ACC112 (cell line): ENCODE measurements at regions not wholly inside any gene's neighbourhood (a gene's known extent, or its start where the extent isn't known, plus 50 kb on each side); places are given as distances from the start of the nearest gene placed in this dataset.

Experiments used
- H2AFZ ChIP-seq: fragments of 200-600 bp; sonication (generic); one replicate; pipeline ENCODE4 v1.6.0; 2017; ENCODE audit warnings: antibody characterized with exemption, low read length; ENCODE audit not compliant: unreplicated experiment
- H3K27ac ChIP-seq: fragments of 200-600 bp; sonication (generic); 2 replicates; pipeline ENCODE4 v1.5.1; 2014; ENCODE audit warnings: low read depth, mild to moderate bottlenecking, antibody characterized with exemption, low read length, moderate library complexity
- H3K27me3 ChIP-seq: fragments of 200-600 bp; sonication (generic); 2 replicates; pipeline ENCODE4 v1.6.1; 2014; ENCODE audit warnings: mild to moderate bottlenecking, antibody characterized with exemption, low read length, moderate library complexity, mixed read lengths; ENCODE audit not compliant: insufficient read depth
- H3K36me3 ChIP-seq: fragments of 200-600 bp; sonication (generic); 2 replicates; pipeline ENCODE4 v1.6.1; 2016; ENCODE audit warnings: mild to moderate bottlenecking, antibody characterized with exemption, low read length, moderate library complexity, mixed read lengths; ENCODE audit not compliant: insufficient read depth
- H3K4me1 ChIP-seq: fragments of 200-600 bp; sonication (generic); one replicate; pipeline ENCODE4 v1.6.1; 2016; ENCODE audit warnings: low read length, mixed read lengths; ENCODE audit not compliant: insufficient read depth, unreplicated experiment, control insufficient read depth
- H3K4me3 ChIP-seq: fragments of 200-600 bp; sonication (generic); 2 replicates; pipeline ENCODE4 v1.5.1; 2014; ENCODE audit warnings: mild to moderate bottlenecking, low read depth, low read length
- H3K79me2 ChIP-seq: fragments of 200-600 bp; sonication (generic); one replicate; pipeline ENCODE4 v1.6.0; 2016; ENCODE audit warnings: low read length; ENCODE audit not compliant: control insufficient read depth, unreplicated experiment, insufficient read depth

GRCh38 chr20:12715991-12716680, 292.6 kb upstream of the SPTLC3 start:
- Histone ChIP-seq H2AFZ (no peak overlapping the region), H3K27me3 (no peaks in the 10 kb centered on the region), H3K4me1 (no peaks in the 10 kb centered on the region), H3K79me2 (no peaks in the 10 kb centered on the region), H3K4me3 (no peak overlapping the region), H3K27ac (no peak overlapping the region), H3K36me3 (no peaks in the 10 kb centered on the region)

- Histone ChIP-seq H3K36me3 (no peaks in the 10 kb centered on the region), H3K27me3 (no peaks in the 10 kb centered on the region), H3K4me1 (no peaks in the 10 kb centered on the region), H3K27ac (no peak overlapping the region), H3K4me3 (no peak overlapping the region), H3K79me2 (no peaks in the 10 kb centered on the region), H2AFZ (no peak overlapping the region)
These were observed 291.7 kb upstream of the SPTLC3 start for GRCh38 chr20:12717061-12717460.

GRCh38 chr20:12718619-12719018, 290.2 kb upstream of the SPTLC3 start:
- H2AFZ ChIP-seq: no peak overlapping the region
- H3K27ac ChIP-seq: no peak overlapping the region
- H3K4me1 ChIP-seq: no peaks in the 10 kb centered on the region
- H3K27me3 ChIP-seq: no peaks in the 10 kb centered on the region
- no peaks in the 10 kb centered on the region for H3K79me2 ChIP-seq
- no peak overlapping the region for H3K4me3 ChIP-seq
- no peaks in the 10 kb centered on the region for H3K36me3 ChIP-seq

DNA sequence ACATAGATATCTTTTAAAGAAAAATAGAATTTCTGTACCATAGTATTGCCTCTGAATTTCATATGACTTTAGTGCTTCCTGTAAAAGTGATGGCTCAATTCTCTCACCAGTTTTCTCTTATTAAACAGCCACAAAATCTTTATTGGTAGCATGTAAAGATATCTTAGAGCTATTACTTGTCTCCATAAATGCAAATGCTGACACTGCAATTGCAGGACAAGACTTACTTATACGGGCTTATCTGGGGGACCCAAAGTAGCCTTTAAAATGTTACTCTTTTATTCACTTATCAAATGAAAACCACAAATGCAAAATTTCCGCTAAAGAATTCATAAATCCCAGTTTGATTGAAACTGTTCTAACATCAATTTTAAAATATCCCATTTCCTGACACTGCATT, 287.1 kb upstream of the SPTLC3 start:
- H2AFZ ChIP-seq: no peak overlapping the region
- no peak overlapping the region for H3K27ac ChIP-seq
- H3K27me3 ChIP-seq: no peaks in the 10 kb centered on the region
- H3K4me3 ChIP-seq: no peak overlapping the region
- no peaks in the 10 kb centered on the region for H3K36me3 ChIP-seq
- no peaks in the 10 kb centered on the region for H3K4me1 ChIP-seq
- H3K79me2 ChIP-seq: no peaks in the 10 kb centered on the region

DNA sequence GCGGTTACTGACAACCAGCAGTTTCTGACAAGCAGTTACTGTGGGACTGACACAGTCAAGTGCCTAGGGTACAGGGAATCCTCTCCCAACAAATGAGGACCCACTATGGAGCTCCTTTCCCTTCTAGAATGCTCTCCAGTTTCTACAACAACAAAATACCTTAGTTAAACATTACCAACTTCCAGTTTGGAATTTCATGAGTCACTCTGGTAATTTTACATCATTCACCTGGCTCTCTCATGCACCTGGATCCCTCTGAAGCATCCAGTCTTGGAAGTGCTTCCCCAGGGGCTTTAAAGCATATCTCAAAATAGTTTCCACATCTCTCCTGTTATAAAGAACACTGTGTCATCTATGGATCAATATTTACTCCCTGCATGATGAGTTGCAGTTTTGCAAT, 286.7 kb upstream of the SPTLC3 start:
- Histone ChIP-seq H3K4me1 (no peaks in the 10 kb centered on the region), H3K4me3 (no peak overlapping the region), H3K27me3 (no peaks in the 10 kb centered on the region), H3K27ac (no peak overlapping the region), H2AFZ (no peak overlapping the region), H3K36me3 (no peaks in the 10 kb centered on the region), H3K79me2 (no peaks in the 10 kb centered on the region)

- Histone ChIP-seq H3K36me3 (no peaks in the 10 kb centered on the region), H2AFZ (no peak overlapping the region), H3K4me3 (no peak overlapping the region), H3K79me2 (no peaks in the 10 kb centered on the region), H3K4me1 (no peaks in the 10 kb centered on the region), H3K27me3 (no peaks in the 10 kb centered on the region), H3K27ac (no peak overlapping the region)
These were observed 285.0 kb upstream of the SPTLC3 start for GRCh38 chr20:12723811-12724210.

GRCh38 chr20:12728782-12729181, 280.0 kb upstream of the SPTLC3 start:
- no peak overlapping the region for H3K4me3 ChIP-seq
- H3K79me2 ChIP-seq: no peaks in the 10 kb centered on the region
- no peaks in the 10 kb centered on the region for H3K27me3 ChIP-seq
- no peak overlapping the region for H3K27ac ChIP-seq
- H3K36me3 ChIP-seq: no peaks in the 10 kb centered on the region
- no peaks in the 10 kb centered on the region for H3K4me1 ChIP-seq
- no peak overlapping the region for H2AFZ ChIP-seq

- Histone ChIP-seq H3K27ac (no peak overlapping the region), H3K79me2 (no peaks in the 10 kb centered on the region), H3K27me3 (no peaks in the 10 kb centered on the region), H3K4me1 (no peaks in the 10 kb centered on the region), H3K4me3 (no peak overlapping the region), H3K36me3 (no peaks in the 10 kb centered on the region), H2AFZ (no peak overlapping the region)
These were observed 279.4 kb upstream of the SPTLC3 start for GRCh38 chr20:12729326-12729725.

DNA sequence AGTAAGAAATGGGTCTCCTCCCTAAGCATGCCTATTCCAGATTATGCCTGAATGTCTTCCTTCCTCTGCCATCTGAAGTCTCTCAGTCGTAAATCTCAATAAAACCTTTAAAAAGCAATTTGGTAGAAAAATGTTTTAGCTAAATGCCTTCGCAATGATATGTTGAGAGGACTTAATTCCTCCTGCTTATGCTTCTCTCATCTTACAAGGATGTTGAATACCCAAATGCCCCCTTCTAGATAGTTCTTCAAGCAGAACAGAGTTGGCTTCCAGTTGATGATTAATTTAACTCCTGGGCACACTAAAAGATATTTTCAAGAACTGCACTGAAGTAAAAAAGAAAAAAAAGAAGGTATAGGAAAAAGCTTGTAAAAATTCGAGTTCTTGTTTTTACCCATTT, 275.0 kb upstream of the SPTLC3 start:
- no peaks in the 10 kb centered on the region for H3K36me3 ChIP-seq
- H3K79me2 ChIP-seq: no peaks in the 10 kb centered on the region
- H3K27me3 ChIP-seq: no peaks in the 10 kb centered on the region
- H2AFZ ChIP-seq: no peak overlapping the region
- H3K4me3 ChIP-seq: no peak overlapping the region
- no peaks in the 10 kb centered on the region for H3K4me1 ChIP-seq
- H3K27ac ChIP-seq: no peak overlapping the region

GRCh38 chr20:12737497-12737896, 271.3 kb upstream of the SPTLC3 start:
- H3K4me1 ChIP-seq: no peaks in the 10 kb centered on the region
- H3K27me3 ChIP-seq: no peaks in the 10 kb centered on the region
- H3K79me2 ChIP-seq: no peaks in the 10 kb centered on the region

DNA sequence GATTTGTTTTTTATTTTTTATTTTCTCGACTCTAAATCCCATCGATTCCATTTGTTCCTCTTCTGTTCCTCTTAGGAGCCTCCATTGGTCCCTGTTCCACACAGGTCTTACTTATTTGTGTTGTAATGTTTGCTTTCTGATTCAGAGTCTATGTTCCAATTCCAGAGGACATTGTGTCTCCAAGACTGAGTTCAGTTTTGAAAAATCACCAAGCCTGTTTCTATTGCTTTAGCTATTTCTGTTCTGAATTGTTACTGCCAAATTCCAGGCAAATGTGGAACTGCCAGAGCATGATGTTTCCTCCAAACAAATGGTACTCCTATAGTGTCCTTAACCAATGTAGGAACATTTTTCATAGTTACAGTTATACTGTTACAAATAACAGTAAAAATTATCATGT, 270.9 kb upstream of the SPTLC3 start:
- Histone ChIP-seq H3K36me3 (no peaks in the 10 kb centered on the region), H2AFZ (no peak overlapping the region), H3K4me1 (no peaks in the 10 kb centered on the region)

More at GRCh38 chr20:12737497-12737896, 271.3 kb upstream of the SPTLC3 start:
- no peak overlapping the region for H3K4me3 ChIP-seq
- H3K36me3 ChIP-seq: no peaks in the 10 kb centered on the region
- no peak overlapping the region for H3K27ac ChIP-seq
- H2AFZ ChIP-seq: no peak overlapping the region

More for the DNA sequence above, 270.9 kb upstream of the SPTLC3 start:
- Histone ChIP-seq H3K79me2 (no peaks in the 10 kb centered on the region), H3K4me3 (no peak overlapping the region), H3K27ac (no peak overlapping the region), H3K27me3 (no peaks in the 10 kb centered on the region)
